Ovary (tissue), 7 donors: ENCODE measurements at regions not wholly inside any gene's neighbourhood (a gene's known extent, or its start where the extent isn't known, plus 50 kb on each side); places are given as distances from the start of the nearest gene placed in this dataset.

Experiments
- DNase-seq, 5 donors: peaks; one replicate each; pipeline ENCODE4 v3.0.0-alpha.2; 2019 to 2020
- H3K27ac ChIP-seq, 2 donors: fragments of 200-600 bp; one replicate each; pipeline versions ENCODE4 v1.5.1 to v1.8.0; 2019 to 2022
- H3K27me3 ChIP-seq: fragments of 200-600 bp; one replicate; pipeline ENCODE4 v1.8.0; 2022
- H3K36me3 ChIP-seq: fragments of 200-600 bp; sonication (generic); one replicate; pipeline ENCODE4 v1.5.1; 2019
- H3K4me1 ChIP-seq: one replicate; pipeline ENCODE4 v1.8.1; 2013; ENCODE audit warnings: mild to moderate bottlenecking, moderate library complexity; ENCODE audit not compliant: insufficient read depth
- H3K4me3 ChIP-seq: fragments of 200-600 bp; sonication (generic); one replicate; pipeline ENCODE4 v1.5.1; 2017
- H3K9me3 ChIP-seq, 2 donors: fragments of 200-600 bp in 1 of 2; sonication (generic) in 1 of 2; one replicate each; pipeline versions ENCODE4 v1.5.1 to v1.8.1; 2013 to 2019; ENCODE audit warnings: mild to moderate bottlenecking in 1 of 2, moderate library complexity in 1 of 2
- CTCF ChIP-seq, 3 donors: fragments of 450-650 bp in 2 of 3; fragments of 200-600 bp in 1 of 3; IDR thresholded peaks; one replicate each; pipeline versions ENCODE4 v1.5.1 to v1.8.0; 2016 to 2022; ENCODE audit warnings: antibody characterized with exemption in 3 of 3, mild to moderate bottlenecking in 1 of 3
- EP300 ChIP-seq: sonication (generic); formaldehyde crosslinking; IDR thresholded peaks from one replicate; pipeline ENCODE4 v1.6.1; 2017; ENCODE audit warnings: antibody characterized with exemption
- POLR2A ChIP-seq: fragments of 450-650 bp; IDR thresholded peaks from one replicate; pipeline ENCODE4 v1.6.1; 2017; ENCODE audit warnings: antibody characterized with exemption, mild to moderate bottlenecking, moderate library complexity
- WGBS, 3 donors: extraction: QIAGEN DNeasy Blood & Tissue Kit in 1 of 3; methylation state at CpG; one replicate each; pipeline versions ENCODE4 v1.1.5 to v1.1.7; 2013 to 2017; 5-methylcytosine and 5-hydroxymethylcytosine counted together
- intact Hi-C, 4 donors: fragments of 100-400 bp; cut with DNase I; formaldehyde crosslinking; loops; one replicate each; pipeline versions ENCODE4 v1.11.0 to v1.15.1; 2022 to 2023
- donor health status: DM: no; HTN: no; CAD: no; lungs with moderate emphysema.
- donor health status: DM: no; HTN: no; CAD: no.
- donor health status: Bipolar disorder and iron deficiency.
- donor health status: DM: no; HTN: no; CAD: no.
- donor health status: DM: yes; HTN: yes; CAD: no.

DNA sequence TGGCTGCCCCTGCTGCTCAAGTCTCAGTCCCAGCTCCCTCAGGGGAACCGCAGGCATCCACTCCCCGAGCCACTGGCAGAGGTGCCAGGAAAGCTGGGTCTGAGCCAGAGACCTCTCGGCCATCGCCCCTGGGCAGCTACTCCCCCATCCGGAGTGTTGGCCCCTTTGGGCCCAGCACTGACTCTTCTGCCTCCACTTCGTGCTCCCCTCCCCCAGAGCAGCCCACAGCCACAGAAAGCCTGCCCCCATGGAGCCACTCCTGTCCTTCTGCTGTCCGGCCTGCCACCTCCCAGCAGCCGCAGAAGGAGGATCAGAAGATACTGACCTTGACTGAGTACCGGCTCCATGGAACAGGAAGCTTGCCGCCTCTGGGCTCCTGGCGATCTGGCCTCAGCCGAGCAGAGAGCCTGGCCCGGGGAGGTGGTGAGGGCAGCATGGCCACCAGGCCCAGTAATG lies 49.8 kb upstream of the TESK1 start:
- 70 to 79% (median 73%) methylated on average over 13 of the region's 13 CpGs for WGBS, 3 donors
- H3K27ac ChIP-seq: no peak overlapping the region
- H3K9me3 ChIP-seq: no peaks in the 10 kb centered on the region
- no peaks in the 10 kb centered on the region for H3K27me3 ChIP-seq
- DNase-seq: no peak
- H3K4me1 ChIP-seq: peaks cover 3% of the 10 kb centered on the region
- intact Hi-C loops: loop anchor here in 1 of 4 donors (2.0 to 5.0 kb wide), 2 partner anchors 66 to 438 kb away; partner anchors contain the start of gene ATOSB
- H3K36me3 ChIP-seq: no peaks in the 10 kb centered on the region
- no peak overlapping the region for H3K4me3 ChIP-seq
- TF ChIP-seq CTCF (IDR thresholded peaks at IDR 0.05): no peak
- TF ChIP-seq EP300: no peak
- no peak for TF ChIP-seq POLR2A
